GM18907 (cell line): ENCODE measurements at regions not wholly inside any gene's neighbourhood (a gene's known extent, or its start where the extent isn't known, plus 50 kb on each side); places are given as distances from the start of the nearest gene placed in this dataset.
"Not testable (repeated sequence)": the region's sequence is repeated elsewhere in the genome, so short reads cannot be mapped to it uniquely, and the experiment has no call there.

Source experiments
- ATAC-seq: cut with Tn5 transposase; IDR thresholded peaks from one replicate; pipeline ENCODE4 v1.9.1; 2021; ENCODE audit warnings: mild to moderate bottlenecking, moderate library complexity; ENCODE audit not compliant: unreplicated experiment

DNA sequence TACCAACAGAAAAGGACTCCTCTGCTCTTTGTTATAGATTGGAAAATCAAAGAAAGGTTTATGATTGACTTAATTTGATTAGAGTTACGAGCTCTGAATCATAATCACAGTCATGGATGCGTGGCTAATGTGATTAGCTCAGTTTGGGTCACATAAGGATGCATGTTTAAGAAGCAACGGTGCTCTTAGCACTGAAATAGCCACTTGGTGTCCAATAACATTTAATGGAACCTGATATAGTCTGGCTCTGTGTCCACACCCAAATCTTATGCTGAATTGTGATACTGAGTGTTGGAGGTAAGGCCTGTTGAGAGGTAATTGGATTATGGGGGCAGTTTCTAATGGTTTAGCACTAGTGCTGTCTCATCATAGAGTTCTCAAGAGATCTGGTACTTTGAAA is 501.6 kb downstream of the SLC6A15 start:
- ATAC-seq = no peak

- no peak for ATAC-seq
These were observed 503.7 kb downstream of the SLC6A15 start for GRCh38 chr12:84408936-84409335.

GRCh38 chr12:84406720-84407119 is 505.9 kb downstream of the SLC6A15 start:
- not testable (repeated sequence) for ATAC-seq

GRCh38 chr12:84397846-84398245 is 514.8 kb downstream of the SLC6A15 start:
- no peak for ATAC-seq

DNA sequence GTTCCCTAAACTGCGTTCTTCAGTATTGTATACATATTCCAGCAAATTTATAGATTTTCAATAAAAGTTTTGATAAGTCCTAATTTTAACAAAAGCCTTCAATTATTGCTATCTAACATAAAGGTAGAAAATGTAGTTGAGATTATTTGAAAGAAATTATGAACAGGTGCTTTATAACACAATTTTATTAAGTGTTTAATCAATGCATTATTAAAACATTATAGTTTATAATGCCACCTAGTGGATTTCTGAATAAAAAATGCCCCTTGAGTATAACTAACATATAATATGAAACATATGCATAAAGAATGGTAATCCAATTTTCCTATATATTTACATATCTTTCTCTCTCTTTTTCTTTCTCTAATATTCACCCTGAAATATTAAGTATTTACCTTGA is 515.3 kb downstream of the SLC6A15 start:
- no peak for ATAC-seq

GRCh38 chr12:84391176-84391575 is 521.4 kb downstream of the SLC6A15 start:
- not testable (repeated sequence) for ATAC-seq

GRCh38 chr12:84384384-84384783 is 528.2 kb downstream of the SLC6A15 start:
- no peak for ATAC-seq

GRCh38 chr12:84382486-84382885 is 530.1 kb downstream of the SLC6A15 start:
- not testable (repeated sequence) for ATAC-seq

DNA sequence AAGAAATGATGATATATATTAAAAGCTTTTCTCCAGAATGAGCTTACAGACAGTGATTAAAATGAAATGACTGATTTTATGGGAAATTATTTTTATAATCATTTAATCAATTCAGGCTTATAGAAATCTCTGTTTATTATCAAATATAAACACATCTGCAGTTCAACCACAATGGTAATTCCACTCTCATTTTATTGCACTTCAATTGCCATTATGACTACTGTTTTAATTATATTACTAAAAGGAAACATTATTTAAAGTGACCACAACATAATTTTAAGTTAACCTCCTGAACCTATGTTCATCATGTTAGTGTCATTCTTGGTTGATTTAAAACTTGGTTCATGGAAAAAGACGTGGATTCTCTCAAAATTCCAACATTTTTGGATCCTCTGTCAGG is 536.3 kb downstream of the SLC6A15 start:
- ATAC-seq = no peak

DNA sequence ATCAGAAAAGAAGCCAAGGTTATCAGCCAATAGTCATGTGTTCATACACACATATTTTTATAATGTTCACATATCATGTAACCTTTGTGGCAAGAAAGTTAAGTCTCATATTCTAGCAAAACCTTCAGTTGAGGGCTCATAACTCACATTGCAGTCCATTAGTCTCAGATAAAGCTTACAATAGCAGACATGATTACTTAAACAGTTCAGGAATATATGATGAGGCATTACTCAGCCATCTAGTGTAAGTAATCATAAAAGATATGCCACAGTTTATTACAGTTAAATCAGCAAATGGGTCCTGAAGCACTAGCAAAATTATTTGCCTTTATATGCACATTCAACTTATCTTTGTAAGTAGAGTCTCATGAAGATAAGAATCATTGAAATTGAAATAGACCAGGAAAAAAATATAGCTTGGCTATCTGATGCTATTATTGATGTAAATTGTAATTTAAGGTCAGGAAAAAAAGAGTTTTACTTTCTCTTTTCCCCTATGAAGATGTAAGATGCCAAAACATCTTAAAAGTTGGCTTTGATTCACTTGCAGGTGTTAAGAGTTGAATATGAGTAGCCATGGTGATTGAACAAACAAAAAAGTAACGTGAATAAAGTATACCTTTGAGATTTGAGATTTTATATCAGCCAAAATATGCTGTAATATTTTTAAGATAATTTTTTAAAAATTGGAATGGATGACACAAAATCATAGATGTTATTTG is 537.0 kb downstream of the SLC6A15 start:
- ATAC-seq = no peak

DNA sequence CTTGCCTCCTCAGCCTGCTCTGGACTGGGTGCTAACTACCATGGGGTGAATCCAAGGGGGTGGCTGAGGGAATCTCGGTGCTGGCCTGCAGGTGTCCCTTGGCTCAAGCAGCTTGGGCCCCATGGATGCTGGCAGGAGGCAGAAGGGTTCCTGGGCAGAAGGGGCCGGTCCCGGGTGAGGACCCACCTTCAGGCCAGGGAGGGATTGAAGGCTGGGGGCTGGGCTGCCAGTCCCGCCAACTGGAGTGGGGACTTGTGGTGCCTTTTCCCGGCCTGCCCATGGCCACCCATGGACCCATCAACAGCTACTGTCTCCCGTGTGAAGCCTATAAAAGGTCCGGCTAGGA is 550.1 kb downstream of the SLC6A15 start:
- ATAC-seq = no peak

- no peak for ATAC-seq
These were observed 550.7 kb downstream of the SLC6A15 start for GRCh38 chr12:84361651-84362551.

- no peak for ATAC-seq
These were observed 555.3 kb downstream of the SLC6A15 start for GRCh38 chr12:84357314-84357713.

GRCh38 chr12:84356224-84356623 is 556.4 kb downstream of the SLC6A15 start:
- no peak for ATAC-seq

- ATAC-seq = no peak
These were observed 557.0 kb downstream of the SLC6A15 start for GRCh38 chr12:84355561-84355960.

DNA sequence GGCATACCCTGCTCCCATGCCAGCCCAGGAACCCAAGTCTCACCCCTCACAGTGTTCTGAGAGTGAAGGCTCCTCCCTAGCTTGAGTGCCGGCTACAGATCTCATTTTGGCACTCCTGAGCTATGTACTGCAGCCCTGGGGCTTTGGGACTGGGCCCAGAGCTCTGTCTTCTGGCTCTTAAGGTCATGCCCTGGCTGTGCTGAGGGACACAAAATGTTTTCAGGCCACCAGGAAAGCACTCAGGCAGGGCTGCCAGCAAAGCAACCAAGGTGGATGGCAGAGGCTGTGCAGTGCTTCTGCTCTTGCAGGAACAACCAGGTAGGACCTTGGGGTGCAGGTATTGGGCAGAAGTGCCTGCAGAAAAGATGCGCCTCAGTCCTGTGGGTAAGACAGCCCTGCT is 564.0 kb downstream of the SLC6A15 start:
- no peak for ATAC-seq

GRCh38 chr12:84341467-84342193 is 571.0 kb downstream of the SLC6A15 start:
- no peak for ATAC-seq

DNA sequence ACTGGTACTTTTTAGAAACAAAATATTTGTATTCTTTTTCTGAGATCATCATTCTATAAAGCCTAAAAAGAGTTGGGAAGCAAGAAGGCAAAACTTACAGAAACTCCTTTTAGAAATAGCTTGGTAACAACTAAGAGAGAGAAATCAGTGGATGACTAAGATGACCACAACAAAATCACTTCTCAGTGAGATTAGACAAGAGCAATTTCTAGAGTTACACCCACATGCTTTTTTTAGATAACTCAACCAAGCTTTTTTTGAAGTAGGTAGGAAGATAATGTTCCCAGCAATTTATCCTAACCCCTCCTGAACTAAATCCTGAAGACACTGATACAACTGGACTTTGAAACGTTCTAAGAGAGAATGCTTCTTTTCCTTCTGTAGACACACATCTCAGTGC is 576.4 kb downstream of the SLC6A15 start:
- ATAC-seq = no peak

- ATAC-seq = no peak
These were observed 582.7 kb downstream of the SLC6A15 start for GRCh38 chr12:84329938-84330337.

- ATAC-seq = no peak
These were observed 596.7 kb downstream of the SLC6A15 start for GRCh38 chr12:84315926-84316325.

GRCh38 chr12:84313323-84313675 is 599.3 kb downstream of the SLC6A15 start:
- no peak for ATAC-seq

DNA sequence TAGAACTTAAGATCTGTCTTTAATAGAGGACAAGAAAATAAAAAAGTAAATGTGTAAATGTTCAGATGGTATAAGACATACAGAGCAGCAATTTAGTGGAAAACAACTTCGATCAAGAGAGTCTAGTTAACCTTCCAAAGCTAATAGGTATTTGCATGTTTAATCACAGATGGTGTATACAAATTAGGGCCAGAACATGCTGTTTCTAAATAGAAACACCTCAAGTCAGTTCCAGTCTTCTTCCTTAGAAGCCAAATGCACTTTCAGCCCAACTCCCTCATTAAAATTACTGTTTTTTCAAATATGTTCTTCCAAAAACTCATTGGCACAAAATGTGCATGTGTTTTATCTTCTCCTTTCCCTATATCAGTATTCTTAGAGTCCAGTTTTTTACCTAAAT is 604.4 kb downstream of the SLC6A15 start:
- no peak for ATAC-seq
